CD14-positive monocyte (primary cell): ENCODE measurements at regions not wholly inside any gene's neighbourhood (a gene's known extent, or its start where the extent isn't known, plus 50 kb on each side); places are given as distances from the start of the nearest gene placed in this dataset.
A peak's percentile ranks its signal among the peaks of the same experiment; 100 is the strongest.

ENCODE experiments used
- DNase-seq, 3 donors: peaks; one replicate each; pipeline ENCODE4 v3.0.0-alpha.2; 2011 to 2022
- H2AFZ ChIP-seq: 2 replicates; pipeline ENCODE4 v1.6.0; 2012; ENCODE audit warnings: mild to moderate bottlenecking, low read depth, low read length, inconsistent platforms; ENCODE audit not compliant: insufficient read depth, poor library complexity, severe bottlenecking
- H3K27ac ChIP-seq, 2 donors: 1 replicate in 1 of 2; 2 replicates in 1 of 2; pipeline ENCODE4 v1.5.1; 2012 to 2013; ENCODE audit warnings: low read length in 2 of 2, control low read depth in 1 of 2, inconsistent platforms in 1 of 2, low read depth in 1 of 2, mild to moderate bottlenecking in 1 of 2
- H3K27me3 ChIP-seq, 2 donors: one replicate each; pipeline versions ENCODE4 v1.6.0 to v1.6.1; 2011 to 2013; ENCODE audit warnings: low read length in 2 of 2; ENCODE audit not compliant: control insufficient read depth in 2 of 2, insufficient read depth in 2 of 2
- H3K36me3 ChIP-seq, 2 donors: replicated peaks in 1 of 2; 1 replicate in 1 of 2; 2 replicates in 1 of 2; pipeline versions ENCODE4 v1.5.1 to v1.6.1; 2012 to 2013; ENCODE audit warnings: low read length in 2 of 2, control low read depth in 1 of 2, inconsistent platforms in 1 of 2, mild to moderate bottlenecking in 1 of 2; ENCODE audit not compliant: insufficient read depth in 2 of 2, control insufficient read depth in 1 of 2
- H3K4me1 ChIP-seq, 2 donors: 1 replicate in 1 of 2; 2 replicates in 1 of 2; pipeline versions ENCODE4 v1.5.1 to v1.6.1; 2012 to 2013; ENCODE audit warnings: low read length in 2 of 2, control low read depth in 1 of 2, inconsistent platforms in 1 of 2, mild to moderate bottlenecking in 1 of 2, moderate library complexity in 1 of 2; ENCODE audit not compliant: insufficient read depth in 2 of 2, control insufficient read depth in 1 of 2
- H3K4me2 ChIP-seq: replicated peaks from 2 replicates; pipeline ENCODE3; 2012; ENCODE audit warnings: low read length, moderate library complexity, mild to moderate bottlenecking; ENCODE audit not compliant: poor library complexity, severe bottlenecking; ENCODE audit errors: extremely low read depth
- H3K4me3 ChIP-seq, 3 experiments: fragments of 200-600 bp in 1 of 3; sonication (generic) in 1 of 3; replicated peaks in 1 of 3; 1 replicate in 2 of 3; 2 replicates in 1 of 3; pipeline ENCODE4 v1.5.1; 2011 to 2013; ENCODE audit warnings: low read length in 3 of 3, mild to moderate bottlenecking in 3 of 3, control low read depth in 2 of 3, low read depth in 2 of 3, inconsistent platforms in 1 of 3, moderate library complexity in 1 of 3
- H3K79me2 ChIP-seq: 2 replicates; pipeline ENCODE4 v1.6.0; 2012; ENCODE audit warnings: mild to moderate bottlenecking, control low read depth, inconsistent platforms, low read length, moderate library complexity; ENCODE audit not compliant: insufficient read depth
- H3K9ac ChIP-seq: 2 replicates; pipeline ENCODE4 v1.6.0; 2017; ENCODE audit warnings: low read length, mild to moderate bottlenecking; ENCODE audit not compliant: insufficient read depth, poor library complexity, severe bottlenecking
- H3K9me3 ChIP-seq, 2 donors: replicated peaks in 1 of 2; 1 replicate in 1 of 2; 2 replicates in 1 of 2; pipeline versions ENCODE4 v1.5.1 to v1.6.1; 2012 to 2013; ENCODE audit warnings: low read length in 2 of 2, control low read depth in 1 of 2; ENCODE audit not compliant: control insufficient read depth in 1 of 2, insufficient read depth in 1 of 2
- H4K20me1 ChIP-seq: 2 replicates; pipeline ENCODE4 v1.6.0; 2012; ENCODE audit warnings: mild to moderate bottlenecking, low read length, control low read depth, moderate library complexity; ENCODE audit not compliant: insufficient read depth
- H3K27ac Mint-ChIP-seq, 7 donors: one replicate each; pipeline ENCODE4 v1.8.0; 2020; ENCODE audit warnings: mild to moderate bottlenecking in 7 of 7, mixed read lengths in 7 of 7, moderate library complexity in 6 of 7, inconsistent platforms in 2 of 7
- H3K27me3 Mint-ChIP-seq, 3 donors: one replicate each; pipeline ENCODE4 v1.8.0; 2021 to 2022; ENCODE audit warnings: low read depth in 3 of 3, mild to moderate bottlenecking in 3 of 3, mixed read lengths in 3 of 3, moderate library complexity in 3 of 3, inconsistent platforms in 1 of 3
- H3K36me3 Mint-ChIP-seq, 2 donors: one replicate each; pipeline ENCODE4 v1.8.0; 2020; ENCODE audit warnings: mixed read lengths in 2 of 2, inconsistent platforms in 1 of 2, mild to moderate bottlenecking in 1 of 2
- H3K4me1 Mint-ChIP-seq: one replicate; pipeline ENCODE4 v1.8.0; 2020; ENCODE audit warnings: mild to moderate bottlenecking, mixed read lengths
- H3K4me3 Mint-ChIP-seq, 2 donors: one replicate each; pipeline ENCODE4 v1.8.0; 2020; ENCODE audit warnings: mild to moderate bottlenecking in 2 of 2, mixed read lengths in 2 of 2, moderate library complexity in 1 of 2
- H3K9me3 Mint-ChIP-seq, 7 donors: one replicate each; pipeline ENCODE4 v1.8.0; 2020 to 2022; ENCODE audit warnings: mixed read lengths in 7 of 7, mild to moderate bottlenecking in 6 of 7, moderate library complexity in 6 of 7, inconsistent platforms in 2 of 7
- CTCF ChIP-seq: fragments of 200-600 bp; IDR thresholded peaks from one replicate; pipeline ENCODE4 v1.8.0; 2022; ENCODE audit warnings: antibody characterized with exemption, mild to moderate bottlenecking
- WGBS: methylation state at CpG from one replicate; pipeline ENCODE4 v1.1.5; 2013; ENCODE audit warnings: missing lambda C conversion rate; ENCODE audit not compliant: insufficient coverage; 5-methylcytosine and 5-hydroxymethylcytosine counted together
- intact Hi-C, 2 donors: fragments of 100-400 bp; cut with micrococcal nuclease; formaldehyde crosslinking; loops; one replicate each; pipeline versions ENCODE4 v1.15.0 to v1.15.1; 2023

- WGBS = 96% methylated on average over 3 of the region's 3 CpGs
- Histone ChIP-seq H3K36me3 (no peaks in the 10 kb centered on the region), H3K4me2 (no peak overlapping the region), H3K9ac (no peak overlapping the region), H3K4me1 (peaks cover 3 to 4% of the 10 kb centered on the region in 2 donors), H3K79me2 (no peaks in the 10 kb centered on the region), H3K4me3 (no peak overlapping the region), H3K9me3 (no peaks in the 10 kb centered on the region), H4K20me1 (no peaks in the 10 kb centered on the region), H2AFZ (no peak overlapping the region), H3K27me3 (no peaks in the 10 kb centered on the region), H3K27ac (no peak overlapping the region)
- no peak for DNase-seq
- intact Hi-C loops = no loop called here
- H3K4me1 Mint-ChIP-seq = peaks cover 13% of the 10 kb centered on the region
- H3K9me3 Mint-ChIP-seq = peaks cover 0 to 1% (median 0%) of the 10 kb centered on the region in 7 donors
- H3K27me3 Mint-ChIP-seq = peaks cover 7 to 14% (median 9%) of the 10 kb centered on the region in 3 donors
- peak overlapping the region in 1 of 7 donors; percentile 37 for H3K27ac Mint-ChIP-seq
- no peak for TF ChIP-seq CTCF
- H3K36me3 Mint-ChIP-seq = no peaks in the 10 kb centered on the region
- H3K4me3 Mint-ChIP-seq = no peak overlapping the region
Measured at GRCh38 chr5:135105105-135105484, 71.1 kb upstream of the PITX1 start.

- Histone ChIP-seq H3K4me2 (no peak overlapping the region), H3K79me2 (no peaks in the 10 kb centered on the region), H3K27me3 (no peaks in the 10 kb centered on the region), H3K9ac (no peak overlapping the region), H3K4me3 (no peak overlapping the region), H3K4me1 (peaks cover 3 to 4% of the 10 kb centered on the region in 2 donors), H3K27ac (no peak overlapping the region), H3K9me3 (no peaks in the 10 kb centered on the region), H2AFZ (no peak overlapping the region), H4K20me1 (no peaks in the 10 kb centered on the region), H3K36me3 (no peaks in the 10 kb centered on the region)
- H3K36me3 Mint-ChIP-seq = no peaks in the 10 kb centered on the region
- TF ChIP-seq CTCF = no peak
- H3K4me1 Mint-ChIP-seq = peaks cover 13% of the 10 kb centered on the region
- DNase-seq = no peak
- H3K27me3 Mint-ChIP-seq = peaks cover 5 to 14% (median 7%) of the 10 kb centered on the region in 3 donors
- H3K4me3 Mint-ChIP-seq = no peak overlapping the region
- intact Hi-C loops = no loop called here
- H3K27ac Mint-ChIP-seq = no peak overlapping the region
- no CpG with 5 or more reads among the region's 7 CpGs for WGBS
- peaks cover 0 to 3% (median 0%) of the 10 kb centered on the region in 7 donors for H3K9me3 Mint-ChIP-seq
Measured at GRCh38 chr5:135103575-135103853, 69.5 kb upstream of the PITX1 start.
